Suprapubic skin (tissue), 4 donors: ENCODE measurements at regions not wholly inside any gene's neighbourhood (a gene's known extent, or its start where the extent isn't known, plus 50 kb on each side); places are given as distances from the start of the nearest gene placed in this dataset.

Experiments used
- DNase-seq, 2 donors: peaks; one replicate each; pipeline ENCODE4 v3.0.0-alpha.2; 2019; ENCODE audit warnings: low spot score in 2 of 2
- H3K27ac ChIP-seq: fragments of 200-600 bp; sonication (generic); one replicate; pipeline ENCODE4 v1.5.1; 2019
- H3K27me3 ChIP-seq: fragments of 200-600 bp; sonication (generic); one replicate; pipeline ENCODE4 v1.5.1; 2019
- H3K36me3 ChIP-seq: fragments of 200-600 bp; sonication (generic); one replicate; pipeline ENCODE4 v1.5.1; 2019
- H3K4me1 ChIP-seq: fragments of 200-600 bp; sonication (generic); one replicate; pipeline ENCODE4 v1.5.1; 2019
- H3K4me3 ChIP-seq: fragments of 200-600 bp; sonication (generic); one replicate; pipeline ENCODE4 v1.5.1; 2019; ENCODE audit warnings: mild to moderate bottlenecking
- H3K9me3 ChIP-seq: fragments of 200-600 bp; sonication (generic); one replicate; pipeline ENCODE4 v1.5.1; 2019
- CTCF ChIP-seq, 2 donors: fragments of 200-600 bp in 1 of 2; fragments of 450-650 bp in 1 of 2; sonication (generic) in 1 of 2; IDR thresholded peaks; one replicate each; pipeline ENCODE4 v1.5.1; 2016 to 2019; ENCODE audit warnings: antibody characterized with exemption in 2 of 2, mild to moderate bottlenecking in 1 of 2, moderate library complexity in 1 of 2
- EP300 ChIP-seq: sonication (generic); formaldehyde crosslinking; IDR thresholded peaks from one replicate; pipeline ENCODE4 v1.6.1; 2017; ENCODE audit warnings: antibody characterized with exemption
- POLR2A ChIP-seq, 2 donors: fragments of 450-650 bp; IDR thresholded peaks; one replicate each; pipeline ENCODE4 v1.6.1; 2017; ENCODE audit warnings: antibody characterized with exemption in 2 of 2, mild to moderate bottlenecking in 2 of 2, moderate library complexity in 2 of 2
- POLR2AphosphoS5 ChIP-seq, 3 donors: sonication (generic); formaldehyde crosslinking; IDR thresholded peaks; one replicate each; pipeline ENCODE4 v1.6.1; 2017; ENCODE audit warnings: antibody characterized with exemption in 3 of 3
- WGBS: methylation state at CpG from one replicate; pipeline ENCODE4 v1.1.5; 2018; 5-methylcytosine and 5-hydroxymethylcytosine counted together

GRCh38 chr15:47620960-47621681 is 96.2 kb upstream of the SEMA6D start:
- no peaks in the 10 kb centered on the region for H3K36me3 ChIP-seq
- no peak for TF ChIP-seq CTCF (IDR thresholded peaks at IDR 0.05)
- no peak for TF ChIP-seq POLR2A (IDR thresholded peaks at IDR 0.05)
- TF ChIP-seq EP300 = no peak
- no peak for TF ChIP-seq POLR2AphosphoS5 (IDR thresholded peaks at IDR 0.05)
- WGBS = 46% methylated on average over 7 of the region's 7 CpGs
- no peaks in the 10 kb centered on the region for H3K9me3 ChIP-seq
- DNase-seq = no peak
- H3K27ac ChIP-seq = no peak overlapping the region
- H3K4me3 ChIP-seq = no peak overlapping the region
- H3K27me3 ChIP-seq = no peaks in the 10 kb centered on the region
- H3K4me1 ChIP-seq = no peaks in the 10 kb centered on the region

- 68% methylated on average over 2 of the region's 2 CpGs for WGBS
- Histone ChIP-seq H3K36me3 (no peaks in the 10 kb centered on the region), H3K4me3 (no peak overlapping the region), H3K27ac (no peak overlapping the region), H3K27me3 (no peaks in the 10 kb centered on the region), H3K9me3 (no peaks in the 10 kb centered on the region), H3K4me1 (no peaks in the 10 kb centered on the region)
- no peak for DNase-seq
- TF ChIP-seq CTCF (IDR thresholded peaks at IDR 0.05) = no peak
These were observed 95.2 kb upstream of the SEMA6D start for GRCh38 chr15:47622055-47622454.

GRCh38 chr15:47624503-47624902 is 92.8 kb upstream of the SEMA6D start:
- DNase-seq = no peak

GRCh38 chr15:47639042-47639441 is 78.3 kb upstream of the SEMA6D start:
- no peaks in the 10 kb centered on the region for H3K9me3 ChIP-seq
- no peaks in the 10 kb centered on the region for H3K4me1 ChIP-seq
- no peaks in the 10 kb centered on the region for H3K36me3 ChIP-seq
- DNase-seq = no peak
- H3K27ac ChIP-seq = no peak overlapping the region
- WGBS = 67% methylated on average over 1 of the region's 1 CpG
- no peak overlapping the region for H3K4me3 ChIP-seq
- TF ChIP-seq CTCF (IDR thresholded peaks at IDR 0.05) (no peak), EP300 (no peak), POLR2A (IDR thresholded peaks at IDR 0.05) (no peak), POLR2AphosphoS5 (IDR thresholded peaks at IDR 0.05) (no peak)
- no peaks in the 10 kb centered on the region for H3K27me3 ChIP-seq

More at GRCh38 chr15:47624503-47624902, 92.8 kb upstream of the SEMA6D start:
- Histone ChIP-seq H3K9me3 (no peaks in the 10 kb centered on the region), H3K4me3 (no peak overlapping the region), H3K4me1 (no peaks in the 10 kb centered on the region), H3K27ac (no peak overlapping the region), H3K36me3 (no peaks in the 10 kb centered on the region), H3K27me3 (no peaks in the 10 kb centered on the region)
- no peak for TF ChIP-seq EP300
- no peak for TF ChIP-seq POLR2AphosphoS5 (IDR thresholded peaks at IDR 0.05)
- no peak for TF ChIP-seq POLR2A (IDR thresholded peaks at IDR 0.05)
- TF ChIP-seq CTCF (IDR thresholded peaks at IDR 0.05) = no peak

- Histone ChIP-seq H3K4me1 (no peaks in the 10 kb centered on the region), H3K27ac (no peak overlapping the region), H3K4me3 (no peak overlapping the region), H3K27me3 (no peaks in the 10 kb centered on the region), H3K36me3 (no peaks in the 10 kb centered on the region), H3K9me3 (no peaks in the 10 kb centered on the region)
- no peak for DNase-seq
- TF ChIP-seq POLR2AphosphoS5 (IDR thresholded peaks at IDR 0.05) = no peak
- TF ChIP-seq POLR2A (IDR thresholded peaks at IDR 0.05) = no peak
- no peak for TF ChIP-seq EP300
- no peak for TF ChIP-seq CTCF (IDR thresholded peaks at IDR 0.05)
- WGBS = 93% methylated on average over 5 of the region's 5 CpGs
These were observed 77.2 kb upstream of the SEMA6D start for GRCh38 chr15:47640079-47640478.
